PC-9 (cell line): ENCODE measurements at regions not wholly inside any gene's neighbourhood (a gene's known extent, or its start where the extent isn't known, plus 50 kb on each side); places are given as distances from the start of the nearest gene placed in this dataset.

Experiments
- CTCF ChIP-seq: fragments of 200-600 bp; sonication (generic); conservative IDR thresholded peaks from 2 replicates; pipeline ENCODE4 v1.6.1; 2017; ENCODE audit warnings: mixed run types, antibody characterized with exemption, mild to moderate bottlenecking, moderate library complexity
- EZH2 ChIP-seq: fragments of 200-600 bp; sonication (generic); IDR thresholded peaks from 2 replicates; pipeline ENCODE4 v1.8.0; 2017; ENCODE audit warnings: antibody characterized with exemption, low read depth

GRCh38 chrX:23103546-23103945, 103.8 kb downstream of the DDX53 start:
- TF ChIP-seq CTCF (no peak), EZH2 (no peak)
